ENCODE measurements at regions not wholly inside any gene's neighbourhood (a gene's known extent, or its start where the extent isn't known, plus 50 kb on each side); places are given as distances from the start of the nearest gene placed in this dataset.
"Not testable (repeated sequence)": the region's sequence is repeated elsewhere in the genome, so short reads cannot be mapped to it uniquely, and the experiment has no call there.

DNA sequence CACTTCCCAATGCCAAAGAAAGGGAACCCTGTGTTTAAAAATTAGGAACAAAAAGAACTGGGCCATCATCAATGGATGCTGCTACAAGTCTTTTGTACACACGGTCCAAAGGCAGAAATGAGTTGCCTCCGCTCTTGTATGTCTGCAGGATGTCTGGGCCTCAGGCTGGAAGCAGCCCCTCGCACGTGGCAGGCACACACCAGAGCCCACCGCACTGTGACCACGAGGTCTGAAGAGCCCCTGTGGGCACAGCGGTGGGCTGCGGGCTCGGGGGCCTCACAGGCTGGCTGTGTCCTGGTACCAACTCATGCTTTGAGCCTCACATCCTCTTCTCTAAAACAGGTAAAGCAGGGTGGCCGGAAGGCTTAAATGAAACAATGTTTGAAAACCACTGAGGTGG, 309.3 kb downstream of the C16orf95 start:
- DNase-seq (ENCODE audit: extremely low read depth in 1 of 2, low read depth in 1 of 2), result no peak

DNA sequence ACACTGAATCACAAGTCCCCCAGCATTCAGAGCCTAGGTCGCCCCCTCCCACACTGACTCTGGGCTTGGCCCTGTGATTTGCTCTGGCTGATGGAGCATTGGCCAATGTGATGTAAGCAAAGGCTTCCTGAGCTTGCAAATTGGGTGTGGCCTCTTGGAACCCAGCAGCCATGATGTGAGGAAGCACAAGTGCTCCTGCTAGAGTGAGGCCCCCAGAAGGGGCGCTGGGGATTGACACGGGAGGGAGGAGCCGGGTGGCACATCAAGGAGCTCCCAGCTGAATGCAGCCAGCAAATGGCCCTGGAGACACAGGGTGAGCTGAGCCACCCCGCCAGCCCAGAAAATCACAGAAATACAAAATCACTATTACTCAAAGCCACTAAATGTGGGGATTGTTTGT, 308.5 kb downstream of the C16orf95 start:
- DNase-seq (ENCODE audit: extremely low read depth in 1 of 2, low read depth in 1 of 2), result no peak

DNA sequence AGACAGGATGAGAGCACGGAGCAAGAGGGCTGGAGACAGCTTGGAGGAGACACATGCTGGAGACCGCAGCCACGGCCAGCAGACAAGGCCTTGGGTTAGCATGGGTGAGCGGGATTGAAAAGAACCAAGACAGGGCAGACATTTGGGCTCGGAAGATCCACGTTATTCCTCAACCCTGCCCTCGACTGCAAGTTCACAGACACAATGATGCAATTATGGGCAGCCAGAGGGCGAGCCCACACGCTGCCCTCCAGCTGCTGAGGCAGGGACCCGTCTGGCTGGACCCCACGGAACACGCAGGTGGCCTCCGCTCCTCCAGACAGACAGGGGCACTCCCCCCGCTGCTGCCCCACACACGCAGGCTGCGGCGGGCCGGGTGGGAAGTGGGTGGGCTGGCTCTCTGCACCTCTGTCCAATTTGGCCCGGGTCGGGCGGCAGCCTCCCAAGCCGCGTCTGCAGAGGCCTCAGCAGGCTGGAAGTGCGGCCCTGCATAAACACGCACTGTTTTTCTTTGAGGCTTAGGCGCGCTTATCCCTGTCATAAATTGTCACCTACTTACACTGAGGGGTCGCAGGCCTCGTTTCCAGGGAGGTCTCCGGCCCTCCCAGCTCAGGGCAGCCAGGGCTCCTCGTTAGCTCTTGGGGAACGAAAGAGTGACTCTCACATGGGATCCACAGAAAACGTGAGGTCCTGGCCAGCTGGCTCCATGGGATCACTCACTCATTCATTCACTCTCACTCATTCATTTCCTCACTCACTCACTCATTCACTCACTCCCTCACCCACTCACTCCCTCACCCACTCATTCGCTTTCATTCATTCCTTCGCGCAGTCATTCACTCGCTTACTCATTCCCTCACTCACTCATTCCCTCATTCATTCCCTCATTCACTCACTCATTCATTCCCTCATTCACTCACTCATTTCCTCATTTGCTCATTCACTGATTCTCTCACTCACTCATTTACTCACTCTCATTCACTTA, 303.9 kb downstream of the C16orf95 start:
- no peak for DNase-seq (ENCODE audit: extremely low read depth in 1 of 2, low read depth in 1 of 2)

GRCh38 chr16:87014112-87014511, 303.1 kb downstream of the C16orf95 start:
- DNase-seq (ENCODE audit: extremely low read depth in 1 of 2, low read depth in 1 of 2), result no peak

DNA sequence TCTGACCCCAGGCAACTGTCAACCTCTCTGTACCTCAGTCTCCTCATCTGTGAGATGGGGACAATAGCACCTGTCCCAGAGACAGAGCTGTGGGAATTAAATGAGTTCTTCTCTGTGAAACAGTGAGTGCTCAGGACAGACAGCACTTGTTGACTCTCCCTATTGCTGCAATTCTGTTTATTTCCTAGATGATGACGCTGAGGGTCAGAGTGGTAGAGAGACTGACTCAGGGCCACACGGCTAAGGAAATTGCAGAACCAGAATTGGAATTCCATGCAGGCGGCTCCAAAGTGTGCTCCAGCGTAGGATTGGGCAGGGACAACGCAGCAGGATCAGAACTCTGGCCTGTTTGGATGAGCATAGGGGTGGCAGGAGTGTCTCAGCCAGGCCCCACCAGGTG, 302.2 kb downstream of the C16orf95 start:
- no peak for DNase-seq (ENCODE audit: extremely low read depth in 1 of 2, low read depth in 1 of 2)

DNA sequence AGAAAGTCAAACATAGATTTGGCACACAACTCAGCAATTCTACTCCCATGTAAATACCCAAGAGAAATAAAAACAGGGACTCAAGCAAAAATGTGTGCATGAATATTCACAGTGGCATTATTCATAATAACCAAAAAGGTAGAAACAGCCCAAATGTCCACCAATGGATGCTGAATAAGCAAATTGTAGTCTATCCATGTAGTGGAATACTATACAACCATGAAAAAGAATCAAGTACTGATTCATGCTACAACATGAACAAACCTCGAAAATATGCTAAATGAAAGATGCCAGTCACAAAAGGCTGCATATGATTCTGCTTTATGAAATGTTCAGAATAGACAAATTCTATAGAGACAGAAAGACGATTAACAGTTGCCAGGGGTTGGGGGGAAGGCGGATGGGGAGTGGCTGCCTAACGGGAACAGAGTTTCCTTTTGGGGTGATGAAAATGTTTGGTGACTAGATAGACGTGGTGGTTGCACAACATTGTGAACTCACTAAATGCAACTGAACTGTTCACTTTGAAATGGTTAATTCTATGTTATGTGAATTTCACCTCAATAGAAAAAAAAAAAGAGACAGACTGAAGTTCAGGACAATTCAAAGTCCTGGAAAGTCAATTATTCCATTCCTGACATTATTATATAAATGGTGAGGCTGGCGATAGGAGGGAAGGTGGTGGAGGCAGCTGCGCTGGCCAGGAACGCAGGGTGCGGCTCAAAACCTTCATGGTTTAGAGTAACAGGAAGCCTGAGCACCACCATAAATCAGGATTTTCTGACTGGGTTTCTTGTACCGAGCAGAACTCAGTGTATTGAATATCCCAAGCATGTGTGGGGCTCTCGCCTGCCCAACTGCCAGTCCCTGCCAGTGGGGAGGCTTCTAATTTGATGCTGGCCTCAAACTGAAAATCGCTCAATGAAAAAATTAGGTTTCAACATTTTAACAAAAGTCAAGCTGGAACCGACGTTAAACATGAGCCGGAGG, 300.9 kb downstream of the C16orf95 start:
- no peak for DNase-seq (ENCODE audit: extremely low read depth in 1 of 2, low read depth in 1 of 2)

- DNase-seq (ENCODE audit: extremely low read depth in 1 of 2, low read depth in 1 of 2), result no peak
These were observed 299.7 kb downstream of the C16orf95 start for GRCh38 chr16:87017371-87018012.

GRCh38 chr16:87025676-87026075, 291.5 kb downstream of the C16orf95 start:
- DNase-seq (ENCODE audit: extremely low read depth in 1 of 2, low read depth in 1 of 2), result no peak

GRCh38 chr16:87027056-87027616, 290.1 kb downstream of the C16orf95 start:
- no peak for DNase-seq (ENCODE audit: extremely low read depth in 1 of 2, low read depth in 1 of 2)

DNA sequence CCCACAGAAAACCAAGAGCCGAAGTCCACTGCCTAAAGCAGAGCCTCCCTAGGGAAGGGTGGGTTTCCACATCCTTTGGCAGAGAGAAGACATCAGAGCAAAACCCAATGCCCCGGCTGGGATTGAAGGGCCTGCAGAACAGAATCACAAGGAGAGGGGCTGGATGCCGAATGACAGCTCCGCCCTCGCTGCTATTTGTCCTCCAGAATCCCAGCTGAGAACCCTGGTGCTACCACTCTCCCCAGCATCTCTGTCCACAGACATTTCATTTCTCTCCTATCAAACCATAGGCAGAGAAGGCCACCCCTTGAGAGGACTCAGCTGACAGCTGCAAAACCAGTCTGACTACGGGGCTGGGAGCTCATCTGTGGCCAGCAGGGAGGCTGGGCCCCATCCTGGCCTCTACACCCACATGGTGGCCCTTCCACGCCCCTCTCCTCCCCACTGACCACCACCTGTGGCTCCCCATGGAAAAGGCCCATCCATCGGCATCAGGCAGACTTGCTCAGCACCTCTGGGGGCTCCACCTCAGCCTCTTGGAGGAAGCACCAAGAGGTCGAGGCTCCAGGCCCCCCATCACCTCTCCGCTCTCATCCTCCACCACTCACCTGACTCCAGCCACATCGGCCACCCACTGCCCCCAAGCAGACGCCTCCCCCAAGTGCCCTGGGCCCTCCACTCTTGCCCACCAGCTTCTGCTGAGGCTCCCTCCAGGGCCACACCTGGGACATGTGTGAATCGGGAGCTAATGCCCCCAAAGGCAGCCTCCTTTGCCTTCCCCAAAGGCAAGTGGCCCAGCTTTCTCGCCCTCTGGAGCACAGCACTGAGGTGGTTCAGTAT, 288.5 kb downstream of the C16orf95 start:
- no peak for DNase-seq (ENCODE audit: extremely low read depth in 1 of 2, low read depth in 1 of 2)

DNA sequence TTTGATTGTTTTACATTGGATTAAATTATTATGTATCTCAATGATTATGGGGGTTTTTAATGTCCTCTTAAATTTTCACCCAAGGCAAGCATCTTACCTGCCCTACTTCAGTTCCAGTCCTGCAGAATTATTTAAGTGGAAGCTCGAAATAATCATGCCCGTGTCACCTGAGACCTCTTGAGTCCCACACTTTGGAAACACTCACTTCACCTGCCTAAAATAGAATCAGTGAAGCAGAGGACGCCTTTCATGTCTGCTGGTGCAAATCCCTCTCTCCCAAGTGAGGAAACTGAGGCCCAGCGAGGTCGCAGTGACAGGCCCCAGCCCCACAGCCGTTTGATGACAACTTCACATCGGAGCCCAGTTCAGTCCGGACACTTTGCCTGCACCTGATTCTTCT, 284.6 kb downstream of the C16orf95 start:
- DNase-seq (ENCODE audit: extremely low read depth in 1 of 2, low read depth in 1 of 2), result no peak

DNA sequence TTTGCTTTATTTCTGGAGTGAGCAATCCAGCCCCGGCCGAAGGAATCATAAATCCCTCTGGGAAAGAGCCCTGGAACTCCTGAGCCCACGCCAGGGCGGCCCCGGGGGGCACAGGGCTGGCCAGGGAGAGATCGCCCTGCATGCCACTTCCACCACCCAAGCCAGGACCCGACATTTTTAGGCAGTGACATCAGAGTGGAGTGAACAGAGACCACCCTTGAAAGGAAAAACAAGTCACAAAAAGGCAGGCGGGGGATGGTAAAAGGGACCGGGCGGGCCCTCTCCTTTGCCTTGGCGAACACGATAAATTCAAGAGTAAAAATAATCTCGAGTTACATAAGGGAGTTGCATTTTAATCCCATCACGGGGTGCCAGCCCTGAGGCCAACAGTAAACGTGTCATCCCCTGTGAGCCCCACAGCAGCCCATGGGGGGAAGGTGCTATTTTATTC, 284.1 kb downstream of the C16orf95 start:
- DNase-seq (ENCODE audit: extremely low read depth in 1 of 2, low read depth in 1 of 2), result no peak

GRCh38 chr16:87033541-87034300, 283.5 kb downstream of the C16orf95 start:
- no peak for DNase-seq (ENCODE audit: extremely low read depth in 1 of 2, low read depth in 1 of 2)

GRCh38 chr16:87034317-87034716, 282.9 kb downstream of the C16orf95 start:
- no peak for DNase-seq (ENCODE audit: extremely low read depth in 1 of 2, low read depth in 1 of 2)

- DNase-seq (ENCODE audit: extremely low read depth in 1 of 2, low read depth in 1 of 2), result no peak
These were observed 282.1 kb downstream of the C16orf95 start for GRCh38 chr16:87035053-87035452.

DNA sequence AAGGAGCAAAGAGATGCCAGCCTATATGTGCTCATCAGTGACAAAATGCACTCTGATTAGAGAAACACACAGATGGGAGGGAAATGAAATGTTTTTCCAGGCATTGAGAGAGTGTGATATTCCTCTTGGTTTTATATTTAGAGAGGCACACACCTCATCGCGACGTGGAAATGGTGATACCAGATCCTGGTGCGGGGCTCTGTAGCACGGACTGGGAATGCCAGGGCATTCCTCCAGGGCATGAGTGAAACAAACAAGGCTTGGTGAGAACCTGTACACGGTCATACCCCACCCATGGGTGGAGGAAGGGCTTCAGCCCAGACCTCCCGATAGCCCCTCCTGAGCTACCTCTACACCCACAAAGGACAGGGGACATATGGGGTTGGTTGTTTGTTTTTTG, 280.2 kb downstream of the C16orf95 start:
- DNase-seq (ENCODE audit: extremely low read depth in 1 of 2, low read depth in 1 of 2), result no peak

DNA sequence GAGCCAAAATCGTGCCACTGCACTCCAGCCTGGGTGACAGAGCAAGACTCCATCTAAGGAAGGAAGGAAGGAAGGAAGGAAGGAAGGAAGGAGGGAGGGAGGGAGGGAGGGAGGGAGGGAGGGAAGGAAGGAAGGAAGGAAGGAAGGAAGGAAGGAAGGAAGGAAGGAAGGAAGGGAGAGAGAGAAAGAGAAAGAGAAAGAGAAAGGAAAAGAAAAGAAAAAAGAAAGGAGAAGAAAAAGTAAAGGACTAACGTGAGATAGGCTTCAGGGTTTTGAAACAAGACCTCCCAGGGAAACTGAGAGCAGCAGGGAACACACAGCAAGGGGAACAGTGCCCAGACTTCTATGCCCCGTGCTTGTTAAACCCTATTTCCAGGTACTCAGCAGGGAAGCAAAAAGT, 278.7 kb downstream of the C16orf95 start:
- DNase-seq (ENCODE audit: extremely low read depth in 1 of 2, low read depth in 1 of 2), result not testable (repeated sequence)

- DNase-seq (ENCODE audit: extremely low read depth in 1 of 2, low read depth in 1 of 2), result no peak
These were observed 276.7 kb downstream of the C16orf95 start for GRCh38 chr16:87040169-87041117.

Measured in activated CD8-positive, alpha-beta memory T cell treated with anti-CD3 and anti-CD28 coated beads for 1 hour (primary cell).